SK-N-SH (cell line): ENCODE measurements at regions not wholly inside any gene's neighbourhood (a gene's known extent, or its start where the extent isn't known, plus 50 kb on each side); places are given as distances from the start of the nearest gene placed in this dataset.
"Not testable (repeated sequence)": the region's sequence is repeated elsewhere in the genome, so short reads cannot be mapped to it uniquely, and the experiment has no call there.

ENCODE experiments used
- CTCF ChIA-PET: fragments of 300-600, 350-600 bp; formaldehyde crosslinking; extraction: SDS; loops from one replicate; lab custom pipeline; 2021; lab: Yijun Ruan, JAX
- POLR2A ChIA-PET: fragments of 350-600 bp; sonication (Branson Sonifier 250); formaldehyde crosslinking; extraction: SDS; loops from one replicate; lab custom pipeline; 2020; ENCODE audit warnings: antibody characterized with exemption, inconsistent platforms; lab: Yijun Ruan, JAX
- DNase-seq: peaks from one replicate; pipeline ENCODE4 v3.0.0; 2012
- H2AFZ ChIP-seq: fragments of 200-600 bp; sonication (generic); 2 replicates; pipeline ENCODE4 v1.8.1; 2016; ENCODE audit warnings: antibody characterized with exemption, mild to moderate bottlenecking, low read depth
- H3F3A ChIP-seq: fragments of 200-600 bp; sonication (generic); replicated peaks from 2 replicates; pipeline ENCODE3; 2016; ENCODE audit warnings: antibody characterized with exemption, mild to moderate bottlenecking; ENCODE audit not compliant: insufficient read depth
- H3K27ac ChIP-seq, 2 experiments: fragments of 200-500 bp in 1 of 2; fragments of 200-600 bp in 1 of 2; sonication (Bioruptor generic) in 1 of 2; sonication (generic), shearing (Covaris generic) in 1 of 2; 2 replicates each; pipeline versions ENCODE4 v1.5.1 to v1.6.1; 2014 to 2016; ENCODE audit warnings: low read depth in 2 of 2, inconsistent platforms in 1 of 2, low read length in 1 of 2, mild to moderate bottlenecking in 1 of 2, mixed read lengths in 1 of 2
- H3K27me3 ChIP-seq: fragments of 200-600 bp; sonication (generic), shearing (Covaris generic); 2 replicates; pipeline ENCODE4 v1.6.1; 2016; ENCODE audit warnings: mixed run types; ENCODE audit not compliant: insufficient read depth
- H3K36me3 ChIP-seq, 2 experiments: fragments of 200-500 bp in 1 of 2; fragments of 200-600 bp in 1 of 2; sonication (Bioruptor generic) in 1 of 2; sonication (generic) in 1 of 2; replicated peaks in 1 of 2; 2 replicates each; pipeline versions ENCODE3 to v1.5.1; 2014 to 2016; ENCODE audit warnings: low read length in 1 of 2, mild to moderate bottlenecking in 1 of 2; ENCODE audit not compliant: insufficient read depth in 2 of 2, control insufficient read depth in 1 of 2
- H3K4me1 ChIP-seq, 2 experiments: fragments of 200-500 bp in 1 of 2; fragments of 200-600 bp in 1 of 2; sonication (Bioruptor generic) in 1 of 2; sonication (generic), shearing (Covaris generic) in 1 of 2; 2 replicates each; pipeline versions ENCODE4 v1.5.1 to v1.6.1; 2014 to 2016; ENCODE audit warnings: low read depth in 1 of 2, low read length in 1 of 2, mixed run types in 1 of 2; ENCODE audit not compliant: insufficient read depth in 2 of 2, control insufficient read depth in 1 of 2
- H3K4me2 ChIP-seq: fragments of 200-600 bp; sonication (generic), shearing (Covaris generic); 2 replicates; pipeline ENCODE4 v1.6.1; 2017; ENCODE audit warnings: mixed run types
- H3K4me3 ChIP-seq, 2 experiments: fragments of 200-500 bp in 1 of 2; fragments of 200-600 bp in 1 of 2; sonication (Bioruptor generic) in 1 of 2; sonication (generic), shearing (Covaris generic) in 1 of 2; 2 replicates each; pipeline versions ENCODE4 v1.5.1 to v1.8.1; 2014 to 2016; ENCODE audit warnings: low read depth in 2 of 2, inconsistent platforms in 1 of 2, low read length in 1 of 2, mild to moderate bottlenecking in 1 of 2, mixed read lengths in 1 of 2, moderate library complexity in 1 of 2
- H3K79me2 ChIP-seq: fragments of 200-600 bp; sonication (generic); 2 replicates; pipeline ENCODE4 v1.8.1; 2017; ENCODE audit warnings: mild to moderate bottlenecking; ENCODE audit not compliant: insufficient read depth
- H3K9ac ChIP-seq: fragments of 200-600 bp; sonication (generic); 2 replicates; pipeline ENCODE4 v1.6.1; 2017; ENCODE audit warnings: mixed run types
- H3K9me2 ChIP-seq: fragments of 200-600 bp; sonication (generic); 2 replicates; pipeline ENCODE4 v1.6.1; 2017; ENCODE audit warnings: mixed run types
- H3K9me3 ChIP-seq: fragments of 200-600 bp; sonication (generic); 2 replicates; pipeline ENCODE4 v1.6.1; 2017; ENCODE audit warnings: mixed run types, mild to moderate bottlenecking, moderate library complexity
- H4K20me1 ChIP-seq: fragments of 200-600 bp; sonication (generic); 2 replicates; pipeline ENCODE4 v1.6.1; 2017; ENCODE audit warnings: mild to moderate bottlenecking, mixed run types; ENCODE audit not compliant: insufficient read depth
- CHD2 ChIP-seq: fragments of 150-350 bp; IDR thresholded peaks from 2 replicates; pipeline ENCODE4 v1.6.1; 2018; ENCODE audit warnings: low read length; ENCODE audit not compliant: partially characterized antibody
- ELF1 ChIP-seq: IDR thresholded peaks from 2 replicates; pipeline ENCODE4 v1.4.0; 2012
- EZH2phosphoT487 ChIP-seq: fragments of 200-600 bp; sonication (generic); IDR thresholded peaks from 2 replicates; pipeline ENCODE4 v1.6.1; 2017; ENCODE audit warnings: low read depth, mixed run types, mild to moderate bottlenecking, antibody characterized with exemption, moderate library complexity, borderline replicate concordance
- FOSL2 ChIP-seq: IDR thresholded peaks from 2 replicates; pipeline ENCODE4 v1.4.0; 2012; ENCODE audit warnings: low read depth, mild to moderate bottlenecking, moderate library complexity, borderline replicate concordance
- FOXJ3 ChIP-seq: sonication (generic); formaldehyde crosslinking; IDR thresholded peaks from 2 replicates; pipeline ENCODE4 v1.5.1; 2020; ENCODE audit warnings: mild to moderate bottlenecking, missing genetic modification reagents
- FOXM1 ChIP-seq: IDR thresholded peaks from 2 replicates; pipeline ENCODE4 v1.4.0; 2012; ENCODE audit warnings: low read depth, mild to moderate bottlenecking
- GATA2 ChIP-seq: sonication (generic); formaldehyde crosslinking; IDR thresholded peaks from 2 replicates; pipeline ENCODE4 v1.5.0; 2020; ENCODE audit warnings: mild to moderate bottlenecking, missing genetic modification reagents
- JUND ChIP-seq: IDR thresholded peaks from 2 replicates; pipeline ENCODE4 v1.4.0; 2012
- NFIC ChIP-seq: IDR thresholded peaks from 2 replicates; pipeline ENCODE4 v1.4.0; 2012; ENCODE audit warnings: borderline replicate concordance
- NRF1 ChIP-seq: IDR thresholded peaks from 2 replicates; pipeline ENCODE4 v1.6.1; 2012; ENCODE audit warnings: low read depth, mild to moderate bottlenecking, low read length
- RCOR1 ChIP-seq: fragments of 150-350 bp; IDR thresholded peaks from 2 replicates; pipeline ENCODE4 v1.6.1; 2017; ENCODE audit warnings: antibody characterized with exemption, low read length
- REST ChIP-seq: IDR thresholded peaks from 2 replicates; pipeline ENCODE4 v1.6.1; 2012; ENCODE audit warnings: mild to moderate bottlenecking, low read depth, low read length, moderate library complexity
- SIN3A ChIP-seq: IDR thresholded peaks from 2 replicates; pipeline ENCODE4 v1.6.1; 2012; ENCODE audit warnings: low read depth, mild to moderate bottlenecking, low read length, moderate library complexity, borderline replicate concordance
- TAF1 ChIP-seq: IDR thresholded peaks from 2 replicates; pipeline ENCODE4 v1.6.1; 2012; ENCODE audit warnings: low read depth, mild to moderate bottlenecking, low read length, moderate library complexity, borderline replicate concordance
- TCF12 ChIP-seq: IDR thresholded peaks from 2 replicates; pipeline ENCODE4 v1.4.0; 2012
- USF1 ChIP-seq: IDR thresholded peaks from 2 replicates; pipeline ENCODE4 v1.4.0; 2012; ENCODE audit warnings: low read depth, borderline replicate concordance
- YY1 ChIP-seq: IDR thresholded peaks from 2 replicates; pipeline ENCODE4 v1.4.0; 2012; ENCODE audit warnings: low read depth, mild to moderate bottlenecking
- ZBTB33 ChIP-seq: IDR thresholded peaks from 2 replicates; pipeline ENCODE4 v1.4.0; 2012; ENCODE audit warnings: low read depth, borderline replicate concordance
- WGBS: methylation state at CpG from one replicate; pipeline ENCODE4 v1.1.6; 2017; ENCODE audit warnings: low lambda C conversion rate; 5-methylcytosine and 5-hydroxymethylcytosine counted together

- Histone ChIP-seq H3K4me1 (no peaks in the 10 kb centered on the region), H3K9me2 (no peaks in the 10 kb centered on the region), H3F3A (no peaks in the 10 kb centered on the region), H3K4me2 (no peak overlapping the region), H3K9me3 (no peaks in the 10 kb centered on the region), H3K27ac (no peak overlapping the region), H3K9ac (no peak overlapping the region), H3K36me3 (no peaks in the 10 kb centered on the region), H2AFZ (no peak overlapping the region), H3K79me2 (no peaks in the 10 kb centered on the region), H3K27me3 (no peaks in the 10 kb centered on the region), H3K4me3 (no peak overlapping the region), H4K20me1 (no peaks in the 10 kb centered on the region)
- DNase-seq, result no peak
- CTCF ChIA-PET, result no interaction called here
- TF ChIP-seq YY1, result no peak
- no peak for TF ChIP-seq NRF1
- no peak for TF ChIP-seq TAF1
- TF ChIP-seq ZBTB33, result no peak
- TF ChIP-seq FOXJ3 (CRISPR knock-in tag), result no peak
- no peak for TF ChIP-seq CHD2
- TF ChIP-seq RCOR1, result no peak
- TF ChIP-seq FOXM1, result no peak
- TF ChIP-seq TCF12, result no peak
- no peak for TF ChIP-seq ELF1
- TF ChIP-seq USF1, result no peak
- TF ChIP-seq JUND, result no peak
- TF ChIP-seq EZH2phosphoT487, result no peak
- no peak for TF ChIP-seq NFIC
- TF ChIP-seq REST, result no peak
- TF ChIP-seq FOSL2, result no peak
- TF ChIP-seq SIN3A, result no peak
- TF ChIP-seq GATA2 (CRISPR knock-in tag), result no peak
- POLR2A ChIA-PET, result no interaction called here
Measured at GRCh38 chr5:40112875-40113274, 566.8 kb upstream of the PTGER4 start.

- CTCF ChIA-PET, result not testable (repeated sequence)
Measured at GRCh38 chr5:40111036-40111435, 568.7 kb upstream of the PTGER4 start.

GRCh38 chr5:40108764-40109390 lies 570.8 kb upstream of the PTGER4 start:
- H3K4me2 ChIP-seq, H3F3A ChIP-seq, H4K20me1 ChIP-seq, H3K9me3 ChIP-seq, H3K27me3 ChIP-seq, H3K36me3 ChIP-seq, CTCF ChIA-PET, POLR2A ChIA-PET, H3K4me1 ChIP-seq, H3K9me2 ChIP-seq, H3K79me2 ChIP-seq, DNase-seq, H2AFZ ChIP-seq, H3K27ac ChIP-seq, H3K9ac ChIP-seq, H3K4me3 ChIP-seq: not testable (repeated sequence)
- 8% methylated on average over 3 of the region's 3 CpGs for WGBS

More at GRCh38 chr5:40111036-40111435, 568.7 kb upstream of the PTGER4 start:
- H3K27ac ChIP-seq, POLR2A ChIA-PET, H3K9me2 ChIP-seq, H2AFZ ChIP-seq, H3K4me1 ChIP-seq, H3K27me3 ChIP-seq, H3K36me3 ChIP-seq, H3K4me3 ChIP-seq, H3K9me3 ChIP-seq, H4K20me1 ChIP-seq, H3F3A ChIP-seq, H3K79me2 ChIP-seq, H3K9ac ChIP-seq, H3K4me2 ChIP-seq, DNase-seq: not testable (repeated sequence)
- 14% methylated on average over 4 of the region's 4 CpGs for WGBS
